Left kidney (tissue), 1 donor: ENCODE measurements at regions not wholly inside any gene's neighbourhood (a gene's known extent, or its start where the extent isn't known, plus 50 kb on each side); places are given as distances from the start of the nearest gene placed in this dataset.
A peak's percentile ranks its signal among the peaks of the same experiment; 100 is the strongest.
"Not testable (repeated sequence)": the region's sequence is repeated elsewhere in the genome, so short reads cannot be mapped to it uniquely, and the experiment has no call there.

Experiments
- DNase-seq: peaks from one replicate; pipeline ENCODE4 v3.0.0-alpha.2; 2013

DNA sequence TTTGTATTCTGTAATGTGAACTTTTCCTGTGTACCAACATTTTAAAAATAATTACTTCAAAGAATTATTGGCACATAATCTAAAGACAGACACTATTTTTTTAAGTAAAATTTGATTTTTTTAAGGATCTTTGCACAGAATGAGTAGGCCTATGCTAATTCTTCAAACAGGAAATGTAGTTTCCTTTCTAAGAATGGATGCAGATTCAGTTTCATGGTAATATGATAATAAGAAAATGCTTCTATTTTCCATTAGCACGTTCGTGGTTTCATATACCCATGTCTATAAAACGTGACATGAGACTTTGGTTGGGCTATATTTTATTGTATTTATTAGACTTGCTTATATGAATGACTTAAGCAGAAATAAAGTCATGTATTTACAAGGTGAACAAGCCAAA lies 191.8 kb upstream of the RBBP8 start:
- DNase-seq, result no peak

DNA sequence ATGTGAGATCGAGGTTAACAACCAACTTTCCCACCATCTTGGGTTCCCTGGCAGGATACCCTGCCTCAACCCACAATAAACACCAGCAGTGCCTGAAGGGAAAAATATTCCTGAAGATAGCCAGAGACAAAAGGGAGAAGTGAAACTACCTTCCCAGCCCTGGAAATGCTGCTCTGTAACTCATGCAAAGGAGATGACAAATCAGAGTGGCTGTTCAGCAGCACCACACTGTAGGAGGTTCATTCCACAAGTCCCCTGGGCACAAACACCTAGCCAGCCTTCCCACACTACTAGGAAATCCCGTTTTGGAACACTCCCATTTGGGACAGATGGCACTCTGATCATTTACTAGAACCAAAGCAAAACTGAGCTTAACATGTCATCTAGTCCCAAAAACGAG lies 190.7 kb upstream of the RBBP8 start:
- DNase-seq, result no peak

DNA sequence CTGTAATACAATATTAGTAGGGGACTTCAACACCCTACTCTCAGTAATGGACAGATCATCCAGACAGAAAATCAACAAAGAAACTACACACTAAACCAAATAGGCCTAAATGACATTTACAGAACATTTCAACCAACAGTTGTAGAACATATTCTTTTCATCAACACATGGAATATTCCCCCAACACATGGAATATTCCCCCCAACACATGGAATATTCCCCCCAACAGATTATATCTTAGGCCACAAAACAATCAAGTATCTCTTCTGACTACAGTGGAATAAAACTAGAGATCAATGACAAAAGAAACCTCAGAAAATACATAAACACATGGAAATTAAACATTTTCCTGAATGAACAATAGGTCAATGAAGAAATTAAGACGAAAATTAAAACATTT lies 187.2 kb upstream of the RBBP8 start:
- DNase-seq, result no peak

DNA sequence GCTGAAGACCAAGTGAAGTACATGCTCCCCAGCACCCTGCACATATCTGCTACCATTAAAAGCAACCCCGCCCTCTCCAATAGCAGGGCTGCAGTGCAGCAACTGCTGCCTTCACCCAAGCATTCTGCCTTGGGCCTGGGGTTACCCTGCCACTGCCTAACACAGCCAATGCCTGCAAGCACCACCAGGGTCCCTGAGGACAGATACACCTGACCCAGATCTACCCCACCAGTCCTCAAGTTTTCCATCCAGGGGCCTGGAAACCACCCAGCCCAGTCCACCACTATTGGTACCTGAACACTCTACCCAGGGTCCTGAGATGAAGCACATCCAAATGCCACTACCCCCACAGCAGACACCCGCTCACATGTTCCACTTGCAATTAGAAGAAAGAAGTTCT lies 181.1 kb upstream of the RBBP8 start:
- no peak for DNase-seq

DNA sequence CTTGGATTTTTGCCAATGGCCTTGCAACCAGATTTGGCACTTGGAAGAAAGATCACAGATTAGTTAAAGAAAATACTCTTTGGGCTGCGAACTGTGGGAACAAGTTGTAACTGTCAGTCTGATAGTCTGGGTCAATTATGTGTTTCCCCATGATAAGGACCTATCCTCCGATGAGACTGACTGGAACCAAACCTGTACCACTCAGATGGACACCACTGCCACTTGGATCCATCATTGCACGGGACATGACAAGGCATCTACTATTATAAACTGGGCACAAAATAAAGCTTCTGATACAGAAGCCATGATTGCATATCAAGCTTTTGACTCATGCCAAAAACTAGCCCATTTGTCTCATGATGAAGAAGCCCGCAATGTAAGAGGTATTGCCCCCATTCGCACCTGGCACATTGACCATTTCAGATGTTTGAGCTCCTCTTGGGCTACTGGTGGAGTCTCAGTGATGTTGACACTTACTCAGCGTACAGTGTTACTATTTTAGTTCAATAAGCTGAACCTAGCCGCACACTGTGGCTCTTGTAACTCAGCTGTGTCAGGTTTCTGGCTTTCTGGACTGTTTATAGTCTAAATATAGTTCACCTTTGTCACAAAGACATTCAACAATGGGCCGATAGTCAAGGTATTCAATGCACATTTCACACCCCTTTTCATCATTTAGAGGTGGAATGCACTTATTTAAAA lies 179.8 kb upstream of the RBBP8 start:
- no peak for DNase-seq

DNA sequence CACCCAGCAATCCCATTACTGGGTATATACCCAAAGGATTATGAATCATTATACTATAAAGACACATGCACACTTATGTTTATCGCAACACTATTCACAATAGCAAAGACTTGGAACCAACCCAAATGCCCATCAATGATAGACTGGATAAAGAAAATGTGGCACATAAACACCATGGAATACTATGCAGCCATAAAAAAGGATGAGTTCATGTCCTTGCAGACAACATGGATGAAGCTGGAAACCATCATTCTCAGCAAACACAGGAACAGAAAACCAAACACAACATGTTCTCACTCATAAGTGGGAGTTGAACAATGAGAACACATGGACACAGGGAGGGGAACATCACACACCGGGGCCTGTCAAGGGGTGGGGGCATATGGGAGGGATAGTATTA lies 169.1 kb upstream of the RBBP8 start:
- DNase-seq, result not testable (repeated sequence)

DNA sequence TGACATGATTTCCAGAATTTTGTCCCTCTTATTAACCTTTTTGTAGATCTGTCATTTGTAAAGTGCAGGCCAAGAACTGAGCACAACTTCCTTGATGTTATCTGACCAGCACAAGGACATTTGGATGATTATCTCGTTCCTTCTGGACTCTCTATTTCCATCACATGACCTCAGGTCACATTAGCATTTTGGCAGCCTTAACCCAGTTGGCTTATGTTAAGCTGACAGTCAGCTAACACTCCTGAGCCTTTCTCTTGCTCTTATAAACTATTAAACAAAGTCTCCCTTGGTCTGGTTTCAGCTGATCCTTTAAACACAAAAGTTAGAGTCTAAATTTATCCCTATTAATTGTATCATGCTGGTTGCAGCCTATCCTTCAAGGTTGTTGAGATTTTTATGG lies 167.2 kb upstream of the RBBP8 start:
- no peak for DNase-seq

DNA sequence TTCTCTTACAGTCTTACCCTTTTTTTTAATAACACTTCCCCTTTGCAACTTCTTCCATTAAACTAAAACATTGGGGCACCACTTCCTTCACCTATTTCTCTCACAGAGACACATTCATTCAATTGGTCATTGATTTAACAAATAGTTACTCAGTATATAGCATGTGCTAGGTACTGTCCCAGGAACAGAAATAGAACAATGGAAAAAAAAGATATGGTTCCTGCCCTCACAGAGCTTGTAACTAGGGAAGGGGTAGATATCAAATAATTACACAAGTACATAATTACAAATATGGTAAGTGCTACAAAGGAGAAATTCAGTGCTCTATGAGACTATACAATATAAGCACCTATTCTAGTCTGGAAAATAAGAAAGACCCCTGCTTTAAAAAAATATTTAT lies 165.5 kb upstream of the RBBP8 start:
- DNase-seq, result no peak

DNA sequence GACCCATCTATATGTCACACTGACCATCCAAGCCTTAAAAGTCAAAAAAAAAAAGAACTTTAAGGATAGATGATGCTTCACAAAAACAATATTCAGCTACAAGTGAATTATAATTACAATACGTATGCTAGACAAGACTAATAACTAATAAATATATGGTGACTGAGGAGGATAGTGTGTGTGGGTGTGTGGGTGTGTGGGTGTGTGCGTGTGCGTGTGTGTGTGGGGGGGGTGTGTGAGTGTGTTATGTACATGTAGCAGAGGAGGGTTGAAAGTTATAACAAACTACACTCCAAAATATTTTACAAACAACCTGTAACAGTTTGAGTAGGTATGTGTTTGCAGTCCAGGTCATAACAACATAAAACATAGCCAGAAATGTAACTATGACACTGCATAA lies 159.2 kb upstream of the RBBP8 start:
- DNase-seq, result no peak

DNA sequence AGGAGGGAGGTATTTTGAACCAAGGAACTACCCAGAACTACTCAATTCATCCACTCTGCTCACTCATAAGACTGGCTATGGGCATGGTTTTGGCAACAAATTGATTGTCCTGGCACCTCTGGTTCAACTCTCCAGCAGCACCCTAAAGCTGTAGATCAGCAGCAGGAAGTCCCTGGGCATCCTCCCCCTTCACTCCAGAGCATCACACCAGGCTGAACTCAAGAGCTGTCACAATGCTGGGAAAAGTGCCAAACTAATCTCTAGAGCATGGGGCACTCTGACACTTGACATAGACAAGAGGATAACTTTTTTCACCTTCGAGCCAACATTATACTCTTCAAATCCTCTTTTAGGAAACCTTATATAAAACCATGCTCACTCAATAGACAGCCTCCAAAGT lies 154.1 kb upstream of the RBBP8 start:
- no peak for DNase-seq

DNA sequence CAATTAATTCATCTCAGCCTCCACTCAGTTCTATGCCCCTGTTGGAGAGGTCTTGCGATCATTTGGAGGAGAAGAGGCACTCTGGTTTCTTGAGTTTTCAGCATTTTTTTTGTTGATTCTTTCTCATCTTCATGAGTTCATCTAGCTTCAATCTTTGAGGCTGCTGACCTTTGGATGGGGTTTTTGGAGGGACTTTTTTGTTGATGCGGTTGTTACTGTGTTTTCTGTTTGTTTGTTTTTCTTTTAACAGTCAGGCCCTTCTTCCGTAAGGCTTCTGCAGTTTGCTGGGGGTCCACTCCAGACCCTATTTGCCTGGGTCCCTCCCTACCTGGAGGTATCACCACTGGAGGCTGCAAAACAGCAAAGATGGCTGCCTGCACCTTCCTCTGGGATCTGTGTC lies 149.9 kb upstream of the RBBP8 start:
- no peak for DNase-seq

DNA sequence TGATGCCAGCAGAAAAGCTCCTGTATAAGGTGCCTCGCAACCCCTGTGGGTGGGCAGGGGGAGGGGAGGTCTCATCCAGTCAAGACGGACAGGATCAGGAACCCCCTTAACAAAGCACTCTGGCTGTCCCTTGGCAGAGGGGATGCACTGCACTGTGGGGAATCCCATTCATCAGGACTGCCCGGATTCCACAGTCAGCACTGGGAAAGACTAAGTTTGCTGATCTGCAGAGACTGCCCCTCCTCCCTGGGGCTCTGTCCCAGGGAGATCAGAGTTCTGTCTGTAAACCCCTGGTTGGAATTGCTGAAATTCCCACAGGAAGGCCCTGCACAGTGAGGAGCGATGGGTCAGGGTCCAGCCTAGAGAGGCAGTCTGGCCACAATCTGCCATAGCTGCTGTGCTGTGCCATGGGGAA lies 149.5 kb upstream of the RBBP8 start:
- DNase-seq, result no peak

DNA sequence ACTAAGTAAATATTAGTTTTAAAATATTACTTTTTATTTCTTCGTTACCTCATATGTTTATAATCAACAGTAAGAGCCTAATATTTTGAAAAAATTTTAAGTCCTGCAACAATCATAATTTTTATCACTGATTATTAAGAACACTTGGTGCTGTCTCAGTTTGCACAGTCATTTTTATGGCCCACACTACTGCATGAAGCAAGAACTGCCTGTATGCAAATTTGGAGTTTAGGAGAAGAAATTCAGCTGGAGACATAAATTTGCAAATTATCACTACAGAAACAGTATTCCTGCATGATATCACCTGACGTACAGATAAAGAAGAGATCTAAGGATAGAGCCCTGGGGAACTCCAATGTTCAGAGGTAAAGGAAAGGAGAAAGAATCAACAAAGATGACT lies 144.1 kb upstream of the RBBP8 start:
- DNase-seq, result no peak

DNA sequence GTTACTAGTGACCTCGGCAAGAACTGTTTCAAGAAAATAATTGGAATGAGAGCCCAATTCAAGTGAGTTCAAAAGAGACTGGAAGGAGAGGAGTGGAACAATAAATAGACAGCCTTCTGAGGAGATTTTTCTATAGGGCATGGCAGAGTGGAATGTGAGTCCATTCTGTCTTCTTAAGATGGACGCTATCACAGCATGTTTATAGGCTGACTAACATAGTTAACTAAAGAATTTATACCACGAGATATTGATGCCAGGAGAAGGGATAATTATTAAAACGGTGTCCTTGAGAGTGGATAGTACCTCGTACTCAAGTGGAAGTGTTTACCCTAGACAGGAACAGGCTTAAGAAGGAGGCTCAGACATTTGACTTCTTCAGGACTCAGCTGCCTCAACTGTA lies 143.5 kb upstream of the RBBP8 start:
- DNase-seq, result no peak

DNA sequence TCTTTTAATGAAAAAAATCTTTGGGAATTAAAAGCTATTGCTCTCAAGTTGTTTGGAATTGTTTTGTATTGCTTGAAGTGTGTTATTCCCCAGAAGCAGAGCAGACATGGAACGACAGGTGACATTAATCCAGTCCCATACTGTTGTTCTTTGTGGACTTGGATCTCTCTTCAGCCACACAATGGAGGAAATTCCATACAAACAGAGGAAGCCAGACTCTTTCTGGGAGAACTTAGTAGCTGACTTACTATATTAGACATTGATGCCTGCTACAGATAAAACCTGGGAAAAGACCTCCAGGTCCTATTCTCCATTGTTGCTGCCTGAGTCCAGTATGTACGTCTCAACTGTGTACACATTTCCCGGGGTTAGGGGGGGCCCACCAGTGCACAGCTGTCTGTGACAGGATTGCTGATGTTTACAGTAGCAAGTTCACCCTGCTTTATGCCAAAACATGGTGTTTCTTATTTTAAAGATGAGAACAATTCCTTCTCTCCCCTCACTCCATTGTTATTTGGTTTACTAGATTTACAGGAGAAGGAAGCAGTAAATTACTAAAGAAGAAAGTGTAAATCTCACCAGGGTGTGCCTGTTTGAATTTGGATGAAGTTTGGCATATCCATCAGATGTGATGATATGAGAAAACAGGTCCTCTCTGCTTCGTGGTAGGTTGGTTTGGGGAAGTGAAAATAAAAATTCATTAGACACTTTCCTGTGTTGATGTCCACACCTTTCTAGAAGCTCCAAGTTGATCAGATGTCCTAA lies 142.4 kb upstream of the RBBP8 start:
- DNase-seq, result no peak

DNA sequence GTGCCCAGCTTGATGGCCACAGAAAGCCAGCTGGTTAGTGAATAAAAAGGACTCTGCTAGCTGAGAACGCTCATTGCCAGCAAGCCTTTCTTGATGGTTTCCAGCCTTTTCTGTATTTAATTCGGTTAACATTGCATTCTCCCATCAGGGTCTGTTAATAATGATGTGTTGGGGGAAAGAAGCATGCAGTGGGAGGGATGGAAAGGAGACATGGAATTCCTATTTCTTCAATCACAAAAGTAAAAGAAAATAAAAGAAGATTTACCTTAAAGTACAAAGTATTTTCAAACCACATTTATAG lies 141.9 kb upstream of the RBBP8 start:
- DNase-seq, result no peak

DNA sequence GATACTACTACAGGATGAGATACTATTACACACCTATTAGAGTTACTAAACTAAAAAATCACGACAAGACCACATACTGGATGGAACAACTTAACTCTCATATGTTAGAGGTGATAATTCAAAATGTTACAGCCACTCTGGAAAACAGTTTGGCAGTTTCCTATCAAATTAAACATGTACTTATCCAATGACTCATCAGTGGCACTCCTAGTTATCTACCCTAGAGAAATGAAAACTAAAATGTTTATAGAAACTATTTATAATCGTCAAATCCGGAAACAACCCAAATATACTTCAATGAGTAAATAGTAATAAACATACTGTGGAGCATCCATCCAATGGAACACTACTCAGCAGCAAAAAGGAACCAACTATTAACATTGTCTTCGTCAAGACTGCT lies 137.0 kb upstream of the RBBP8 start:
- DNase-seq, result no peak

DNA sequence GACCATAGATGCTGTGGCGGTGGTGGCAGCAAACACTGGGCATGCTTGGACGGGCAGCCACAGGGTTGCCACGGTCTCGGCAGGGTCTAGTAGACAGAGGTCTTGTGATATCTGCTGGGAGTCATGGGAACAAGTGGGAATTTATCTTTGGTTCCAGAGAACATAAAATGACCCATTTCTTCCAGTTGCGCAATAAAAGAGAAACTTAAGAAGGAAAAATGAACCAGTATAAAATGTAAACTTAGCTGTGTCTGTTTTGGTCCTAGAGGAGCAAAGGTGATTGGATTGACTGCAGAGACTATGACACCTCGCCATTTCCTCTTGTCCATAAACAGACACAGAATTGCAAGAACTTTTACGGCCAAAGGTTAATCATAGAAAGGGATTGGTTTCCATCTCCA lies 132.6 kb upstream of the RBBP8 start:
- DNase-seq, result no peak

DNA sequence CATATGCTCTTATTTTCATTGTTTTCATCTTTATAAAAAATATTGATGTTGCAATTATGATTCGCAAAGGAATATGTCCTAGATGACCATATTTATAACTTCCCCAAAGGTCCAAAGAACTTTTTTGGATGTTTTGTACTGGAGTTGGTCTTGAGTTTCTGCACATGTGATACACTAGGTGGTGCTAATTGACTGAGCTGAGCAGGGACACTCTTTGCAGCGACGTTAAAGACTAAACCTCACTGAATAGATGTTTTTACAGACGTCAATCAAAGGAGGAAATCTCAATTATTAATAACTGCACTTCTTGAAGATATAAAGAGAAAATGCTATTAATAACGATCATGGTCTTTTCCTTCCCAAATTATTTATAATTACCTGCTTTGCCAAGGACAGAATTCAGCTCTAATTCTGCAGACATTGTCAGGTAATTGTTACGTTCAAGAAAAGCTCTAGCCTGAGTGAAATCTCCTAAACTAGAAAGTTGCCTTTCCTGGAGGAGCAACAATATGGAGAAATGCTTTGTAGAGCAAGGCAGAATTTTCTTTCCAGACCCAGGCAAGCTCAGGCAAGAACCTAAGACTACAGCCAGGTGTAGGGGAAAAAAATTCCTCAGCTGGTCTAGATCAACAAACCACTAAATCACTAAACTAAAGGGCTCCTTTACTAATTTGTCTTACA lies 119.3 kb upstream of the RBBP8 start:
- DNase-seq, result peak; percentile 20

DNA sequence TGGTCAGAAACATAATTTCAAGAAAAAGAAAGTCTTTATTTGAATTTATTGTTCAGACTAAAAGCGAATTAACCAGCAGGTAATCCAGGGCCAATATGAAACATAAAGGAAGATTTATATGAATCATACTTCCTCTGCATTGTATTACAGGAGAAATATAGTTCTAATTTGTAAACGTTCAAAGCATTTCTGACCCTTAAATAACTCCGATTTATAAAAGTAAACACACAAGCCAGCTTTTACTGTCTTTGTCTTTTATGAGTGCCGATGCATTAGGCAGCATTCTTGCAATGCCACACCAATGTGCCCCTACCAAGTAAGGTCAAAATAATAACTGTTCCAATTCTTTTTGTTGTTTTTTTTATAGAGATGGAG lies 118.8 kb upstream of the RBBP8 start:
- DNase-seq, result no peak

DNA sequence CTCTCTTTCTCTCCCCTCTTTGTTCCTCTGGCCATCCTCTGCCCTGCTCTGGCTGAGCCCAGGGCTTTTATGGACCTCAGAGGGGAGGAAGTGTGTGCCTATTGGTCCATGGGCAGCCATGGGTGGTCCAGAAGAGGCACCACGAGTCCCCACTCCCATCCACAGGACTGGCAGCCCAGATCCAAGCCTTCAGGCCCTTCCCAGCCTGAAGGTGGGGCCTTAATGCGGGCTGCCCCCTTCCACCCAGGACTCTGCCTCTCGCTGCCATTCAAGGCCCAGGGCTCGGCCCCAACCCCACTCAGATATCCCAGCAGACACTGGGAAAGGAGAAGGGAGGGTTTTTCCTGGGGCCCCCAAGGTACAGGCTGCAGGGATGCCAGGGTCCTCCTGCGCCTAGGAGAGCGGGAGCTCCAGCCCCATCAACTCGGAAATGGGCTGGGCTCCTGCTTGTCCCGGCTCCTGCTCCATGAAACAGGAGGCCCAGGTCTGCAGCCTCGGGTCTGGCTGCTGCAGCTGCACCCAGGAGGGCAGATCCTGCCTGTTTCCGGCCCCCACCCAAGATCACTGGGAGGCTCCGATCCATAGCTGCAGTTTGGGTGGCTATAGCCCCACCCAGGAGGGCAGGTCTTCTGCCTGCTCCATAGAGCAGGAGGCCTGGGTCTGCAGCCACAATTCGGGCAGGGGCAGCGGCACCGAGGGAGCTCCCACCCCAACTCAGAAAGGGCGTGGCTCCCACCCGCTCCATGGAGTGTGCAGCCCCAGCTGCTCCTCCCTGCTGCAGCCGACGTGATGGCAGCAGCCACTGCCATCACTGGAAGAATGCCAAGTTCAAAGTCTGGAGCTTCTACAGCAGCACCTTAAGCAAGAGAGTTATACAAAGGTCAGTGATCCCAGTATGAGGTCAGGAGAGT lies 116.6 kb upstream of the RBBP8 start:
- no peak for DNase-seq

DNA sequence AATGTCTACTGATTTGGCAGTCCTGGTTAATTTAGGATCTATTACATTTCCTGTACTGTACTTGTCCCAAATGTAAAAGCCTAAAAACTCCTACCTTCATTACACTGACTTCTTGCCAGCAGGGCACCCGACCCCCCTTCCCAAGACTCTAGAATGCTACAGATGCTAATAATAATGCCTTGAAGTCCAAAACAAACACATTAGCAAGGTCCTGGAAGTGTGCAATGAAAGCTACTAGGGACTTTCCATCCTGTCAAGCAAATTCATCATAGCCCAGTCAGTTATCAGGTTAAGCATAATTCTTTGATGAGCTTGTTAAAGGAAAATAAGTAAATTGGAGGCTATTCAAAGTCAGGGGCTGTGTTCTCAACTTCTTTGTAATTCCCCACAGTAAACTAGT lies 115.3 kb upstream of the RBBP8 start:
- DNase-seq, result no peak

DNA sequence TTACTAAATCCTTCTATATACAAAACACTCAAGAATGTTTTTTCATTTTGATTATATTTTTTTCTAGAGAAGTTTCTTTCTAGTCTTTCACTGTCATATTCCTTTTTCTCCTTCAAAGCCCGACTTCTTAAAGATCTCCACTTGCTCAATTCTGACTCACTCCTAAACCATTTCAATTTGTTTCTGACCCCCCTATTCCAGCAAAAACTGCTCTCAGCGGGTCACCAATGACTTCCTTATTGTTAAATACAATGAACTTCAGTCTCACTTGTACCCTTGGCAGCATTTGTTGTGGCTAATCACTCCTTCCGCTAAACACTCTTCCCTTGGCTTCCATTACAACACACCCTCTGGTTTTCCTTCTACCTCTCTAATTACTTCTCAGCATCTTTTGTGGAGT lies 111.1 kb upstream of the RBBP8 start:
- DNase-seq, result no peak
